ENCODE measurements at regions not wholly inside any gene's neighbourhood (a gene's known extent, or its start where the extent isn't known, plus 50 kb on each side); places are given as distances from the start of the nearest gene placed in this dataset.
A peak's percentile ranks its signal among the peaks of the same experiment; 100 is the strongest.

DNA sequence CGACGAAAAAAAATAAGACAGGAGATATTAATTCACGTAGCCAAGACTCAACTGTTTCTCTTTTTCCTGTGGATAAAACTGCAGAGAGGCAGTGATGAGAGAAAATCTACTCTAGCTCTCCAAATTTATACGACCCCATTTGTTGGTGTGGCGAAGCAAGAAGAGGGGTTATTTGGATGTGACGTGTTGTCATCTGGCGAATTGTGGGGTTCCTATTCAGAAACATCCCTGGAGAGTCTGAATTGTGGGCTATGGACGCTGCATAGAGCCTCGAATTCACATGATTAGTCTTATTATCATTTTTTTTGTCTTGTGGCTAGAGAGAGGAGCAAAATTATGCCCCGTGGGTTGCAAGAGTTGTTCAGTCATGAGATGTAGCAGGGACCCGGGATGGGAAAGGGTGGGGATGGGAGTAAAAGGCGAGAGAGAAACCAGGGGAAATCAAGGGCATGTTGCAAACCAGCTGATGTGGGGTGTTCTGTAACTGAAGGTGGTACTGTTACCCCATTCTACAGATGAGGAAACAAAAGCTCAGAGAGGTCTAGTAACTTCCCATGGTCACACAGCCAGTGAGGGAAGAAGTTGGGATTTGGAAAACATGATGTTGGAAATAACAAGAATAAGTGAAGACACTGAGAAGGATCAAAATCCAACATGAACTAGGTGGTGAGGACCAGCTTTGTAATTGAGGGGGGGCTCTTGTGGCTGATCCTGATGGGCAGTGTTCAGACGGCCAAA lies 69.2 kb upstream of the SFMBT2 start (continued):
- TF ChIP-seq, protein P1, sequence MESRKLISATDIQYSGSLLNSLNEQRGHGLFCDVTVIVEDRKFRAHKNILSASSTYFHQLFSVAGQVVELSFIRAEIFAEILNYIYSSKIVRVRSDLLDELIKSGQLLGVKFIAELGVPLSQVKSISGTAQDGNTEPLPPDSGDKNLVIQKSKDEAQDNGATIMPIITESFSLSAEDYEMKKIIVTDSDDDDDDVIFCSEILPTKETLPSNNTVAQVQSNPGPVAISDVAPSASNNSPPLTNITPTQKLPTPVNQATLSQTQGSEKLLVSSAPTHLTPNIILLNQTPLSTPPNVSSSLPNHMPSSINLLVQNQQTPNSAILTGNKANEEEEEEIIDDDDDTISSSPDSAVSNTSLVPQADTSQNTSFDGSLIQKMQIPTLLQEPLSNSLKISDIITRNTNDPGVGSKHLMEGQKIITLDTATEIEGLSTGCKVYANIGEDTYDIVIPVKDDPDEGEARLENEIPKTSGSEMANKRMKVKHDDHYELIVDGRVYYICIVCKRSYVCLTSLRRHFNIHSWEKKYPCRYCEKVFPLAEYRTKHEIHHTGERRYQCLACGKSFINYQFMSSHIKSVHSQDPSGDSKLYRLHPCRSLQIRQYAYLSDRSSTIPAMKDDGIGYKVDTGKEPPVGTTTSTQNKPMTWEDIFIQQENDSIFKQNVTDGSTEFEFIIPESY (IDR thresholded peaks at IDR 0.05; ENCODE audit: borderline replicate concordance, low read depth) = no peak
- TF ChIP-seq YY1 (IDR thresholded peaks at IDR 0.05; ENCODE audit: low read depth) (no peak), EP300 (IDR thresholded peaks at IDR 0.05; ENCODE audit: borderline replicate concordance in 1 of 2, low read depth in 1 of 2, low read length in 1 of 2) (no peak), MEF2A (IDR thresholded peaks at IDR 0.05; ENCODE audit: borderline replicate concordance, low read depth) (no peak)
- TF ChIP-seq, protein P2, sequence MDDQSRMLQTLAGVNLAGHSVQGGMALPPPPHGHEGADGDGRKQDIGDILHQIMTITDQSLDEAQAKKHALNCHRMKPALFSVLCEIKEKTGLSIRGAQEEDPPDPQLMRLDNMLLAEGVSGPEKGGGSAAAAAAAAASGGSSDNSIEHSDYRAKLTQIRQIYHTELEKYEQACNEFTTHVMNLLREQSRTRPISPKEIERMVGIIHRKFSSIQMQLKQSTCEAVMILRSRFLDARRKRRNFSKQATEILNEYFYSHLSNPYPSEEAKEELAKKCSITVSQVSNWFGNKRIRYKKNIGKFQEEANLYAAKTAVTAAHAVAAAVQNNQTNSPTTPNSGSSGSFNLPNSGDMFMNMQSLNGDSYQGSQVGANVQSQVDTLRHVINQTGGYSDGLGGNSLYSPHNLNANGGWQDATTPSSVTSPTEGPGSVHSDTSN (IDR thresholded peaks at IDR 0.05) = no peak

DNA sequence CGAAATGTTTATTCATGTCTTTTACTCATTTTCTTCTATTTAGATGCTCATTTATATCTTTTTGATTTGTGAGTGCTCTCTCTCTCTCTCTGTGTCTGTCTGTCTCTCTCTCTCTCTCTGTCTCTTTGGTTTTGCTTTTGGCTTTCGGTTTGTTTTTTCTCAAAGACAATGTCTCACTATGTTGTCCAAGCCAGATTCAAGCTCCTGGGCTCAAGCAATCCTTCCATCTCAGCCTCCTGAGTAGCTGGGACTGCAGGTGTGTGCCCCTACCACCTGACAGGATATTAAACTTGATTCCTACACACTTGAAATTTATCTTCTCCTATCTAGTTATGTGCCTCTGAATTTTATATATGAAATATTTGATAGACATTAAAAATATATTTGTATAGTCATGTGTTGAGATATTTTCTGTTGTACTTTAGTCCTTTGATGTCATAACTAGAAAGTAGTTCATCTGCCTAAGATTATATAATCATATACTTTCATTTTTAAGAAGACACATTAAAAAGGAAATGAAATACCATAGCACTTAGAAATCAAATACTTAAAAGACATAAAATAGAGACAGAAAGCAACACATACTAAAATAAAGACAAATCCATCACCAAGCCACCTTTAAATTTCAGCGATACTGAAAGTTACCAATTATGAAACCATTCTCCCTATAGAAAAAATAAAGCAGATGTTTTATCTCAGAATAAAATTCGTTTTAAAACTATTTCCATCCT lies 68.1 kb upstream of the SFMBT2 start:
- H2AFZ ChIP-seq (ENCODE audit: low read depth) = 0 out of 2 replicates have a peak overlapping the region, but pooled peaks have one; percentile 16
- no peaks in the 10 kb centered on the region for H3K36me3 ChIP-seq (replicated peaks in 1 of 2; ENCODE audit: control insufficient read depth in 1 of 2, insufficient read depth in 2 of 2, low read length in 1 of 2)
- H3K27me3 ChIP-seq (ENCODE audit: insufficient read depth) = no peaks in the 10 kb centered on the region
- H3K9me3 ChIP-seq = no peaks in the 10 kb centered on the region
- no peak overlapping the region for H3K27ac ChIP-seq (ENCODE audit: low read depth in 2 of 2, low read length in 1 of 2)
- no peak overlapping the region for H3K4me3 ChIP-seq (ENCODE audit: low read depth in 2 of 2, low read length in 1 of 2)
- peaks cover 0 to 8% of the 10 kb centered on the region in 2 experiments; a peak in 1 of 4 replicates for H3K4me1 ChIP-seq (ENCODE audit: control insufficient read depth in 1 of 2, insufficient read depth in 2 of 2, low read depth in 1 of 2, low read length in 1 of 2)
- H4K20me1 ChIP-seq (ENCODE audit: insufficient read depth) = no peaks in the 10 kb centered on the region
- CTCF ChIA-PET = no interaction called here
- TF ChIP-seq GABPA (IDR thresholded peaks at IDR 0.05; ENCODE audit: low read depth) = no peak
- TF ChIP-seq CHD2 (IDR thresholded peaks at IDR 0.05; ENCODE audit: low read length, partially characterized antibody) = no peak
- TF ChIP-seq RCOR1 (IDR thresholded peaks at IDR 0.05; ENCODE audit: low read length) = no peak
- no peak for TF ChIP-seq GATA2 (CRISPR knock-in tag; IDR thresholded peaks at IDR 0.05)
- no peak for TF ChIP-seq JUND (IDR thresholded peaks at IDR 0.05)
- TF ChIP-seq, protein P3, sequence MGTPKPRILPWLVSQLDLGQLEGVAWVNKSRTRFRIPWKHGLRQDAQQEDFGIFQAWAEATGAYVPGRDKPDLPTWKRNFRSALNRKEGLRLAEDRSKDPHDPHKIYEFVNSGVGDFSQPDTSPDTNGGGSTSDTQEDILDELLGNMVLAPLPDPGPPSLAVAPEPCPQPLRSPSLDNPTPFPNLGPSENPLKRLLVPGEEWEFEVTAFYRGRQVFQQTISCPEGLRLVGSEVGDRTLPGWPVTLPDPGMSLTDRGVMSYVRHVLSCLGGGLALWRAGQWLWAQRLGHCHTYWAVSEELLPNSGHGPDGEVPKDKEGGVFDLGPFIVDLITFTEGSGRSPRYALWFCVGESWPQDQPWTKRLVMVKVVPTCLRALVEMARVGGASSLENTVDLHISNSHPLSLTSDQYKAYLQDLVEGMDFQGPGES (IDR thresholded peaks at IDR 0.05; ENCODE audit: low read depth, low read length) = no peak
- no peak for TF ChIP-seq EZH2phosphoT487 (IDR thresholded peaks at IDR 0.05; ENCODE audit: borderline replicate concordance, low read depth)
- no peak for TF ChIP-seq POLR2AphosphoS5 (IDR thresholded peaks at IDR 0.05; ENCODE audit: low read depth, low read length)
- TF ChIP-seq, protein P4, sequence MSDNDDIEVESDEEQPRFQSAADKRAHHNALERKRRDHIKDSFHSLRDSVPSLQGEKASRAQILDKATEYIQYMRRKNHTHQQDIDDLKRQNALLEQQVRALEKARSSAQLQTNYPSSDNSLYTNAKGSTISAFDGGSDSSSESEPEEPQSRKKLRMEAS (IDR thresholded peaks at IDR 0.05; ENCODE audit: low read depth) = no peak
- TF ChIP-seq TEAD4 (IDR thresholded peaks at IDR 0.05; ENCODE audit: borderline replicate concordance, insufficient read depth) = no peak
- TF ChIP-seq SMC3 (IDR thresholded peaks at IDR 0.05; ENCODE audit: low read depth, low read length) = no peak
- no peak for TF ChIP-seq YY1 (IDR thresholded peaks at IDR 0.05; ENCODE audit: low read depth)
- TF ChIP-seq FOXM1 (IDR thresholded peaks at IDR 0.05; ENCODE audit: low read depth) = no peak
- no peak for TF ChIP-seq MEF2A (IDR thresholded peaks at IDR 0.05; ENCODE audit: borderline replicate concordance, low read depth)
- TF ChIP-seq ELF1 (IDR thresholded peaks at IDR 0.05) = no peak
- TF ChIP-seq FOSL2 (IDR thresholded peaks at IDR 0.05; ENCODE audit: borderline replicate concordance, low read depth) = no peak
- no peaks in the 10 kb centered on the region for H3K79me2 ChIP-seq (ENCODE audit: insufficient read depth)
- no peaks in the 10 kb centered on the region for H3F3A ChIP-seq (replicated peaks; ENCODE audit: insufficient read depth)
- H3K9me2 ChIP-seq = no peaks in the 10 kb centered on the region
- H3K4me2 ChIP-seq = no peak overlapping the region
- POLR2A ChIA-PET = no interaction called here
- WGBS (ENCODE audit: low lambda C conversion rate) = 36% methylated on average over 4 of the region's 4 CpGs
- no peak overlapping the region for H3K9ac ChIP-seq
- DNase-seq = no peak

Data from SK-N-SH (cell line).